ENCODE measurements at regions not wholly inside any gene's neighbourhood (a gene's known extent, or its start where the extent isn't known, plus 50 kb on each side); places are given as distances from the start of the nearest gene placed in this dataset.

DNA sequence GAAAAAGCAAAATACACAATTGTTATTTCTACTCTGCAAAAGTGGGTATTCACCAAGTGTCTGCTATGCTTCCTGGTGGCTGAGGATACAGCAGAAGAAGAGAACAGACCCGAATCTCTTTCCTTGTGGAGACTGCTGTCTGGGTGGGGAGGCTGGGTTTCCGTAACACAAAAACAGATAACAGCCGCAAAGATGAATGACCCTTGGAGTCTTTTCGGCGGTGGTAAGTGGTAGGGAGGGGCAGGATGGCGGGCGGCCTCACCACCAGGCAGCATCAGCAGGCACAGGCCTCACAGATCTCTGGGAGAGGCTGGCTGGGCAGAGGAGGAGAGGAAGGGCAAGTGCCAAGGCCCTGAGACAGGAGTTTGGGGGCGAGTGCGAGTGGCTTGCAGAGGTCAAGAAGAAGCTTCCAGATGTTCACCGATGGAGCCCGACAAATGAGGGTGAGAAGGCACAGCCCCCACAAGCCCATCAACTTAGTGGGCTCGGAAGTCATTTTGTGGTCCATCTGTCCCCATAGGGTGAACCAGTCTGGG is 164.2 kb downstream of the RHOU start:
- Mint-ChIP-seq H3K27me3 (no peaks in the 10 kb centered on the region), H3K9me3 (no peaks in the 10 kb centered on the region), H3K36me3 (ENCODE audit: low read depth) (no peaks in the 10 kb centered on the region), H3K27ac (no peak overlapping the region), H3K4me3 (no peak overlapping the region), H3K4me1 (no peaks in the 10 kb centered on the region)
- no peak for ATAC-seq (replicated peaks)

DNA sequence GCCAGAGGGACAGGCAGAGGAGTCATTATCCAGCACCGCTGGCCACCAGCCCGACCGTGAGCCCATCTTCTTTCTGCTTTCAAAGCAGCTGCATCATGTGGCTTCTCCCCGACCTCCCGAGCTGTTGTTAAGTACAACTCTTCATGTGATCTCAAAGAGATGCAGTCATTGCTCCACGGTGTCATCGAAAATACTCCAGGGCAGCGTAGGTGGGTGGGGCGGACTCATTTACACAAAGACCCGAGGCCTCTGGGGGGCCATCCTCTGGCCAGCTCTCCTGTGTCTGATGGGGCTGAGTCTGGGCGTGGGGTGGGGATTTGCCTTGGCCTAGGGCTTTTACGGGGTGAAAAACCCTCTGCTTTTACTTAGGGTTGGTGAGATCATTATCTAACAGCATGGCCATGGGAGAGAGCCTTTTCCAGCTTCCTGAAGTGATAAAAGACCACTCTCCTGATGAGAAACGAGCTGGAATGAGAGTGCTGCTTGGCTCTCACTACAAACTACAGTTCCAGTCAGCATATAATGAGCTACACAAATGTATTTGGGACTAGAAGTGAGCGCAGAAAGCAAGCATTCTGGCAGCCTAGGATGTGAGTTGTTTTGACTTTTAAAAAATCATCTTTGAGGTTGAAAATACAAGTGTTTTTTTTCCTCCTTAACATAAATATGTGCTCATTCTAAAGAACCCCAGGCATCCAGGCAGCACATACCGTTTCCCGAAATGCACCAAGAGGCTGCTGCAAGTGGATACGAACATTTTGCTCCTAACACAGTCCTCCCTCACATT is 165.0 kb downstream of the RHOU start:
- no peaks in the 10 kb centered on the region for H3K4me1 Mint-ChIP-seq
- no peaks in the 10 kb centered on the region for H3K36me3 Mint-ChIP-seq (ENCODE audit: low read depth)

DNA sequence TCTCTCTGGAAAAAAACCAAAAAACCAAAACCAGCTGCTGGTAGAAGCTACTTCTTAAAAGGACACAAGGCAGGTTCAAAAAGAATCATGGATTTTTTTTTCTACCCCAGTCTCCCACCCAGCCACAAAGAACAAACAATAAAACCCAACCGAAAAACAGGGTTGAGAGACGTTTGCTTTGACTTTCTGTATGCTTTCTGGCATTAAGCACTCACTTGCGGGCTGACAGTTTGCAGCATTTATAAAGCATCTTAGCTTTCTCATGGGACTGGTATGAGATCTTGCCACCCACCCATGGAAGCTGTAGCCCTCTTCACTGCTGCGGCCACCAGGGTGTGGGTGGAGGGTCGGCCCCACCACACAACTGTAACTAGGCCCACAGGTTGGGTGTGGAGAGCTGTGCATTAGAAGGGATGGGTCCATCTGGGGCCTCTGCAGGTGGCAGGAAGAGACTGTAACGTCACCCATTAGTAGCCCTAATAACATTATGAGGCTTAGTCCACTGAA is 165.7 kb downstream of the RHOU start:
- no peaks in the 10 kb centered on the region for H3K9me3 Mint-ChIP-seq
- no peak overlapping the region for H3K27ac Mint-ChIP-seq
- ATAC-seq (replicated peaks): no peak
- H3K4me1 Mint-ChIP-seq: no peaks in the 10 kb centered on the region
- H3K36me3 Mint-ChIP-seq (ENCODE audit: low read depth): no peaks in the 10 kb centered on the region
- H3K27me3 Mint-ChIP-seq: no peaks in the 10 kb centered on the region
- no peak overlapping the region for H3K4me3 Mint-ChIP-seq

More for the DNA sequence above, 165.0 kb downstream of the RHOU start:
- H3K27ac Mint-ChIP-seq: no peak overlapping the region
- no peak overlapping the region for H3K4me3 Mint-ChIP-seq
- no peak for ATAC-seq (replicated peaks)
- H3K27me3 Mint-ChIP-seq: no peaks in the 10 kb centered on the region
- H3K9me3 Mint-ChIP-seq: no peaks in the 10 kb centered on the region

GRCh38 chr1:228901936-228902681 is 166.8 kb downstream of the RHOU start:
- no peaks in the 10 kb centered on the region for H3K36me3 Mint-ChIP-seq (ENCODE audit: low read depth)
- H3K4me1 Mint-ChIP-seq: no peaks in the 10 kb centered on the region
- no peak overlapping the region for H3K4me3 Mint-ChIP-seq
- no peaks in the 10 kb centered on the region for H3K27me3 Mint-ChIP-seq
- no peak overlapping the region for H3K27ac Mint-ChIP-seq
- no peaks in the 10 kb centered on the region for H3K9me3 Mint-ChIP-seq
- no peak for ATAC-seq (replicated peaks)

DNA sequence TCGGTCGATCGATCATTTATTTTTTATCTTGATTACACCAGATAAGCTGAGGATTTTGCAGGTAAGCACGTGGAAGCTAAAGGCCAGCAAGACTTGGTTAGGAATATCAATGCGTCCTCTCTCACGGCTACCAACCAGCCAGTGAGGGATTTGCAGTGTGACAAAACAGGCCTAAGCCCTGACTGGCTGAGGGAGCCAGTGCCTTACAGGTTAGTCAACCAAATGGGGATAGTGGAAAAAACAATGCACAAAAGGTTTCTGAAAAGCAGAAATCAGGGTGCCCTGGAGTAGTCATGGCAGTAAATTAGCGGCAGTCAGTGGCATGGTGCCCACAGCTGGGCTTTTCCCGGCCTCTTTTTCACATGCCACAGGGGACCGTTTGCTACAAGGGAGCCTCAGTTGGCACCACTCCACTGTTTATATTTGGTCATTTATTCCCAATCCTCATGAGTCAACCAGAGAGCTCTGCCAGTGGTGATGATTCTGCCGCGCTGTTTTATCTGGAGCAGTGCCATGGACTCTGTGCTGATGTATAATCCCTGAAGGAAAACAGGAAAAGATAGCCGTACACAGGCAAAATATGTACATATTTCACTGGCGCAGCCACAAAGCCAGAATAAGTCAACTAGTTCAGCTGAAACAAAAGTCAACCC is 167.6 kb downstream of the RHOU start:
- no peaks in the 10 kb centered on the region for H3K27me3 Mint-ChIP-seq
- no peak overlapping the region for H3K4me3 Mint-ChIP-seq
- ATAC-seq (replicated peaks): no peak
- H3K27ac Mint-ChIP-seq: no peak overlapping the region
- H3K4me1 Mint-ChIP-seq: no peaks in the 10 kb centered on the region
- no peaks in the 10 kb centered on the region for H3K9me3 Mint-ChIP-seq
- H3K36me3 Mint-ChIP-seq (ENCODE audit: low read depth): no peaks in the 10 kb centered on the region

DNA sequence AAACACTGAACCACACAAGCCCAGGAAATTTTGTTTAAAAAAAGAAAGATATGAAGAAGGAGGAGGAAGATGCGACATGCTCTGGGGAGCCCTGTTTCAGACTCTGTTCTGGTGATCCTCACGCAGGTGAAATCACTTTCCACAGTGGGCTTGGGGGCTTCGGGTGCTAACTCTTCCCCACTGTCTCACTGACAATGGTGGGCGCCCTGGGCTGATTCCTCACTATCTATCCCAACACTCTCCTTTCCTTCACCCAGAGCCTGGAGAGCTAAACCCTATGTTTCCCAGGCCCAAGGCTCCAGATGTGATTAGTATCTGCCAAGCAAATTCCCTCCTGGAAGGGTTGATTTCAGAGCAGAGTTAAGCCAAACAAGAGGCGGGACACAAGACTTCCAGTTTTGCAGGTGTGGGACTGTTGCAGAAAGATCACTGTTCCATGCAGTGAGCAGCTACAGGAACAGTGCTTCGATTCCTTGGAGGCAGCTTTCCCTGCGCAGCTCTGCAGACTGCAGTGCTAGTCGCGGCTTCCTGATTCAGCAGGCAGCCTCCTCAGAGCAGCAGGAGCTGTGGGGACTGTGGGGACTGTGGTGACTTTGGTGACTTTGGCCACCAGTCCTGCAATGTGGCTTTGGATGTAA is 168.3 kb downstream of the RHOU start:
- Mint-ChIP-seq H3K27ac (no peak overlapping the region), H3K36me3 (ENCODE audit: low read depth) (no peaks in the 10 kb centered on the region), H3K9me3 (no peaks in the 10 kb centered on the region), H3K4me1 (no peaks in the 10 kb centered on the region), H3K4me3 (no peak overlapping the region), H3K27me3 (no peaks in the 10 kb centered on the region)
- no peak for ATAC-seq (replicated peaks)

- ATAC-seq (replicated peaks): no peak
- Mint-ChIP-seq H3K9me3 (no peaks in the 10 kb centered on the region), H3K4me1 (no peaks in the 10 kb centered on the region)
Measured at GRCh38 chr1:228904222-228904621, 168.9 kb downstream of the RHOU start.

GRCh38 chr1:228905701-228906101 is 170.4 kb downstream of the RHOU start:
- Mint-ChIP-seq H3K36me3 (ENCODE audit: low read depth) (no peaks in the 10 kb centered on the region), H3K27ac (no peak overlapping the region), H3K4me3 (no peak overlapping the region), H3K4me1 (no peaks in the 10 kb centered on the region), H3K27me3 (no peaks in the 10 kb centered on the region), H3K9me3 (no peaks in the 10 kb centered on the region)
- no peak for ATAC-seq (replicated peaks)

More at GRCh38 chr1:228904222-228904621, 168.9 kb downstream of the RHOU start:
- no peaks in the 10 kb centered on the region for H3K27me3 Mint-ChIP-seq
- no peak overlapping the region for H3K27ac Mint-ChIP-seq
- no peaks in the 10 kb centered on the region for H3K36me3 Mint-ChIP-seq (ENCODE audit: low read depth)
- H3K4me3 Mint-ChIP-seq: no peak overlapping the region

DNA sequence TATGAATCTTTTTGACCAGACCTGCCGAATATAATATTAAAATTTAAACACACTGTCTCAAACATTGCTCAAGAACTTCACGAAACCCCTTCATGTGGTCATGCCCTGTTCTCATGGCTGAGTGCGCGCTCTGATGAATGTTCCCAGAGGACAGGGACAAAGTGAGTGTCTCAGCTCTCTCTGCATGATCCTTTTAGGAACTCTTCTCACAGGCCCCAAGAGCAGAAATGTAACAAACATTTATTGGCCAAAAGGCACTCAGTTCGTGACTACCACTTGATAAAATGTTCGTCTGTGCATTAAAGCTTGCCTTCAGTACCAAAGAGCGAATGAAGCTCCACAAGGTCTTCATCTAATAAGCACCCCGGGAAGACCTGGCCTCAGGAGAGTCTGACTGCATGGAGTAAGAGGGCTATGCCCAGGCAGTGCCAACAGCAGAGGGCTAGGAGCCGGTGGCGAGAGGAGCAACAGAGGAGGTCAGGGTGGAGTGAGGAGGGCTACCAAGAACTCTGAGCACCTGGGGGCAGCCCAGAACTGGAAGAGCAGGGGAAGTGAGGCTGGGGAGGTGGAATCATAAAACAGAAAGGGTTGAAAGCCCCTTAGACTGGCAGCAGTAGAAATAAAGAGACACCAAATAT is 171.1 kb downstream of the RHOU start:
- Mint-ChIP-seq H3K4me1 (no peaks in the 10 kb centered on the region), H3K36me3 (ENCODE audit: low read depth) (no peaks in the 10 kb centered on the region), H3K9me3 (no peaks in the 10 kb centered on the region), H3K4me3 (no peak overlapping the region), H3K27me3 (no peaks in the 10 kb centered on the region), H3K27ac (no peak overlapping the region)
- ATAC-seq (replicated peaks): no peak

GRCh38 chr1:228911225-228912210 is 176.2 kb downstream of the RHOU start:
- Mint-ChIP-seq H3K4me1 (no peaks in the 10 kb centered on the region), H3K27me3 (no peaks in the 10 kb centered on the region), H3K27ac (no peak overlapping the region), H3K4me3 (no peak overlapping the region), H3K36me3 (ENCODE audit: low read depth) (no peaks in the 10 kb centered on the region), H3K9me3 (no peaks in the 10 kb centered on the region)
- ATAC-seq (replicated peaks): no peak

- no peaks in the 10 kb centered on the region for H3K4me1 Mint-ChIP-seq
- H3K27me3 Mint-ChIP-seq: no peaks in the 10 kb centered on the region
- H3K27ac Mint-ChIP-seq: no peak overlapping the region
- no peak for ATAC-seq (replicated peaks)
- no peaks in the 10 kb centered on the region for H3K9me3 Mint-ChIP-seq
- H3K4me3 Mint-ChIP-seq: no peak overlapping the region
- H3K36me3 Mint-ChIP-seq (ENCODE audit: low read depth): no peaks in the 10 kb centered on the region
Measured at GRCh38 chr1:228913626-228914414, 178.5 kb downstream of the RHOU start.

GRCh38 chr1:228914700-228915099 is 179.4 kb downstream of the RHOU start:
- no peaks in the 10 kb centered on the region for H3K4me1 Mint-ChIP-seq
- ATAC-seq (replicated peaks): no peak
- no peaks in the 10 kb centered on the region for H3K27me3 Mint-ChIP-seq
- H3K36me3 Mint-ChIP-seq (ENCODE audit: low read depth): no peaks in the 10 kb centered on the region
- no peak overlapping the region for H3K27ac Mint-ChIP-seq
- no peak overlapping the region for H3K4me3 Mint-ChIP-seq
- H3K9me3 Mint-ChIP-seq: no peaks in the 10 kb centered on the region

Measured in activated T-helper 17 cell treated with anti-CD3 and anti-CD28 coated beads, Interleukin-2, amount 50 U/mL, for 72 hours (primary cell).